Endodermal cell (in vitro differentiated cells): ENCODE measurements at regions not wholly inside any gene's neighbourhood (a gene's known extent, or its start where the extent isn't known, plus 50 kb on each side); places are given as distances from the start of the nearest gene placed in this dataset.

Experiments used
- DNase-seq: peaks from one replicate; pipeline ENCODE4 v3.0.0-alpha.2; 2017
- H3K27ac ChIP-seq: 2 replicates; pipeline ENCODE4 v1.5.1; 2013; ENCODE audit warnings: mild to moderate bottlenecking, low read depth, low read length, moderate library complexity
- H3K27me3 ChIP-seq: 2 replicates; pipeline ENCODE4 v1.6.1; 2013; ENCODE audit warnings: mild to moderate bottlenecking, low read length, moderate library complexity; ENCODE audit not compliant: insufficient read depth, control insufficient read depth, poor library complexity, severe bottlenecking
- H3K36me3 ChIP-seq: 2 replicates; pipeline ENCODE4 v1.7.0; 2013; ENCODE audit warnings: mild to moderate bottlenecking, low read length, moderate library complexity; ENCODE audit not compliant: control insufficient read depth, insufficient read depth
- H3K4me1 ChIP-seq: one replicate; pipeline ENCODE4 v1.7.0; 2013; ENCODE audit warnings: low read length; ENCODE audit not compliant: control insufficient read depth, insufficient read depth
- H3K4me3 ChIP-seq: 2 replicates; pipeline ENCODE4 v1.5.1; 2013; ENCODE audit warnings: mild to moderate bottlenecking, low read length, moderate library complexity
- H3K9ac ChIP-seq: 2 replicates; pipeline ENCODE4 v1.6.1; 2013; ENCODE audit warnings: mild to moderate bottlenecking, low read length, moderate library complexity; ENCODE audit not compliant: poor library complexity, severe bottlenecking; ENCODE audit errors: extremely low read depth
- H3K9me3 ChIP-seq: 2 replicates; pipeline ENCODE4 v1.6.1; 2013; ENCODE audit warnings: mild to moderate bottlenecking, low read length, moderate library complexity; ENCODE audit not compliant: control insufficient read depth
- H3K27ac Mint-ChIP-seq: 2 replicates; pipeline ENCODE4 v1.8.0; 2020; ENCODE audit warnings: mixed read lengths
- H3K27me3 Mint-ChIP-seq: 2 replicates; pipeline ENCODE4 v1.8.0; 2021; ENCODE audit warnings: mild to moderate bottlenecking, mixed read lengths; ENCODE audit not compliant: insufficient read depth
- H3K36me3 Mint-ChIP-seq: 2 replicates; pipeline ENCODE4 v1.8.0; 2020; ENCODE audit warnings: low read depth, mixed read lengths
- H3K4me1 Mint-ChIP-seq: 2 replicates; pipeline ENCODE4 v1.8.0; 2020; ENCODE audit warnings: mixed read lengths
- H3K4me3 Mint-ChIP-seq: 2 replicates; pipeline ENCODE4 v1.8.0; 2020; ENCODE audit warnings: mild to moderate bottlenecking, moderate library complexity, mixed read lengths
- H3K9me3 Mint-ChIP-seq: 2 replicates; pipeline ENCODE4 v1.8.0; 2020; ENCODE audit warnings: mild to moderate bottlenecking, mixed read lengths
- WGBS, 2 experiments: methylation state at CpG; one replicate each; pipeline versions ENCODE4 v1.1.5 to v1.1.7; 2013; ENCODE audit warnings: missing lambda C conversion rate in 2 of 2, mixed read lengths in 1 of 2; ENCODE audit not compliant: insufficient coverage in 1 of 2, insufficient read length in 1 of 2; 5-methylcytosine and 5-hydroxymethylcytosine counted together
- TF ChIP-seq, protein P1 (sequence below): fragments of 200-600 bp; sonication (generic); conservative IDR thresholded peaks from 2 replicates; pipeline ENCODE4 v1.5.0; 2021; ENCODE audit warnings: antibody characterized with exemption, mild to moderate bottlenecking

DNA sequence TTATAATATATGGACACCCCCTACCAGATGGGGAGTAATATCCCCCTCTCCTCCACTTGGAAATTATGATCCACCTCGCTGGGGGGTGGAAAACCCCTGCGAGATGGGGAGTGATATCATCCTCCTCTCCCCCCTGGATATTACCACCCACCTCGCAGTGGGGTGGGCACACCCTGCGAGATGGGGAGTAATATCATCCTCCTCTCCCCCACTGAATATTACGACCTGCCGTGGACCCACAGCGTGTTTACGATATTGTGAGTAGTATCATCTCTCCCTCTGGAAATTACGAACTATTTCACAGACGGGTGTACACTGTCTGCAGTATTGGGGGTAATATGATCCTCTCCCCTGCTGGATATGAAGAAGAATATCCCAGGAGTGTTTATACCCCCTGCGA, 228.3 kb upstream of the WSCD1 start:
- TF ChIP-seq, protein P1, sequence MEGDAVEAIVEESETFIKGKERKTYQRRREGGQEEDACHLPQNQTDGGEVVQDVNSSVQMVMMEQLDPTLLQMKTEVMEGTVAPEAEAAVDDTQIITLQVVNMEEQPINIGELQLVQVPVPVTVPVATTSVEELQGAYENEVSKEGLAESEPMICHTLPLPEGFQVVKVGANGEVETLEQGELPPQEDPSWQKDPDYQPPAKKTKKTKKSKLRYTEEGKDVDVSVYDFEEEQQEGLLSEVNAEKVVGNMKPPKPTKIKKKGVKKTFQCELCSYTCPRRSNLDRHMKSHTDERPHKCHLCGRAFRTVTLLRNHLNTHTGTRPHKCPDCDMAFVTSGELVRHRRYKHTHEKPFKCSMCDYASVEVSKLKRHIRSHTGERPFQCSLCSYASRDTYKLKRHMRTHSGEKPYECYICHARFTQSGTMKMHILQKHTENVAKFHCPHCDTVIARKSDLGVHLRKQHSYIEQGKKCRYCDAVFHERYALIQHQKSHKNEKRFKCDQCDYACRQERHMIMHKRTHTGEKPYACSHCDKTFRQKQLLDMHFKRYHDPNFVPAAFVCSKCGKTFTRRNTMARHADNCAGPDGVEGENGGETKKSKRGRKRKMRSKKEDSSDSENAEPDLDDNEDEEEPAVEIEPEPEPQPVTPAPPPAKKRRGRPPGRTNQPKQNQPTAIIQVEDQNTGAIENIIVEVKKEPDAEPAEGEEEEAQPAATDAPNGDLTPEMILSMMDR: no peak
- Histone ChIP-seq H3K4me1 (no peaks in the 10 kb centered on the region), H3K27ac (no peak overlapping the region), H3K36me3 (no peaks in the 10 kb centered on the region), H3K9me3 (no peaks in the 10 kb centered on the region), H3K9ac (no peak overlapping the region), H3K27me3 (no peaks in the 10 kb centered on the region), H3K4me3 (no peak overlapping the region)
- no peaks in the 10 kb centered on the region for H3K36me3 Mint-ChIP-seq
- WGBS, 2 experiments: 84 to 88% methylated on average over 8 to 11 of the region's 11 CpGs
- no peak overlapping the region for H3K4me3 Mint-ChIP-seq
- peaks cover 5% of the 10 kb centered on the region for H3K4me1 Mint-ChIP-seq
- H3K9me3 Mint-ChIP-seq: no peaks in the 10 kb centered on the region
- DNase-seq: no peak
- H3K27ac Mint-ChIP-seq: no peak overlapping the region
- H3K27me3 Mint-ChIP-seq: no peaks in the 10 kb centered on the region

DNA sequence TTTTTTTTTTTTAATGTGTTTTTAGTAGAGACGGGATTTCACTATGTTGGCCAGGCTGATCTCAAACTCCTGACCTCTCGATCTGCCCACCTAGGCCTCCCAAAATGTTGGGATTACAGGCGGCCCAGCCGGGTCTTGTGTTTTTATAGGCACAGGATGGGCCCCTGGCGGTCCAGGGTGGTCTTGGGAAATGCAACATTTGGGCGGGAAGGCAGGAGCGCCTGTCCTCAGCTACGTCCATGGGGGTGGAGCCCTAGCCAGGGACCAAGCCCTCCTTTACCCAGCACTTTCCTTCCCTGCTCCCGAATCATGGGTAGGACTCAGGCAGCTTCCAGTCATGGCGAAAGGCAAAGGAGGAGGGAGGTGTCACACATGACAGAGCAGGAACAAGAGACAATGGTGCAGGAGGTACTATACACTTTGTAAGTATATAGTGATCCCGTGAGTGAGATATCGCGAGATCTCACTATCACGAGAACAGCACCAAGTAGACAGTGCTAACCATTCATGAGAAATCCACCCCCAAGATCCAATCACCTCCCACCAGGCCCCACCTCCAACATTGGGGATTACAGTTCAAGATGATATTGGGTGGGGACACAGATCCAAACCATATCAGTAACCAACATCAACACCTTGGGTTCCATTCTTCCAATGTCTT, 226.7 kb upstream of the WSCD1 start:
- no peaks in the 10 kb centered on the region for H3K27me3 ChIP-seq
- no peak overlapping the region for H3K9ac ChIP-seq
- WGBS, 2 experiments: 96 to 100% methylated on average over 4 to 14 of the region's 14 CpGs
- Mint-ChIP-seq H3K27ac (no peak overlapping the region), H3K36me3 (no peaks in the 10 kb centered on the region), H3K9me3 (peaks cover 1% of the 10 kb centered on the region), H3K27me3 (no peaks in the 10 kb centered on the region), H3K4me3 (no peak overlapping the region), H3K4me1 (peaks cover 2% of the 10 kb centered on the region)
- TF ChIP-seq, protein P1: no peak
- H3K4me3 ChIP-seq: no peak overlapping the region
- H3K4me1 ChIP-seq: no peaks in the 10 kb centered on the region
- no peaks in the 10 kb centered on the region for H3K36me3 ChIP-seq
- H3K9me3 ChIP-seq: no peaks in the 10 kb centered on the region
- no peak overlapping the region for H3K27ac ChIP-seq
- DNase-seq: no peak

DNA sequence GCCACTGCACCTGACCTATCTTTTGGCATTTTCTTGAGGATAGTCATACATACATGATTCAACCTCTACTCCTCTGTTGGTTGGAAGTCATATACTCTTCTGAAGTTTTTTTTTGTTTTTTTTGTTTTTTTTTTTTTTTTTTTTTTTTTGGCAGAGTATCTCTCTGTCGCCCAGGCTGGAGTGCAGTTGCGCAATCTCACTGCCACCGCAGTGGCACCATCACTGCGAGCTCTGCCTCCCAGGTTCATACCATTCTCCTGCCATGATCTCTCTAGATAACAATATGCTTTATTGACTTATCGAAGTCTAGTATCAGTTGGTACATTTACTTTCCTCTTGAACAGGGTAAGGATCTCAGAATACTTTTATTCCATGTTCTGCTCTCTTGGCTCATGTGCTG, 224.2 kb upstream of the WSCD1 start:
- Mint-ChIP-seq H3K4me1 (no peaks in the 10 kb centered on the region), H3K4me3 (no peak overlapping the region)

More for the DNA sequence above, 224.2 kb upstream of the WSCD1 start:
- H3K4me3 ChIP-seq: no peak overlapping the region
- H3K27me3 Mint-ChIP-seq: no peaks in the 10 kb centered on the region
- H3K4me1 ChIP-seq: no peaks in the 10 kb centered on the region
- no peaks in the 10 kb centered on the region for H3K27me3 ChIP-seq
- H3K27ac ChIP-seq: no peak overlapping the region
- DNase-seq: no peak
- WGBS, 2 experiments: 95 to 99% methylated on average over 3 to 5 of the region's 5 CpGs
- H3K27ac Mint-ChIP-seq: no peak overlapping the region
- no peaks in the 10 kb centered on the region for H3K36me3 Mint-ChIP-seq
- TF ChIP-seq, protein P1: no peak
- no peaks in the 10 kb centered on the region for H3K36me3 ChIP-seq
- no peak overlapping the region for H3K9ac ChIP-seq
- peaks cover 3% of the 10 kb centered on the region for H3K9me3 Mint-ChIP-seq
- no peaks in the 10 kb centered on the region for H3K9me3 ChIP-seq
